Aorta (tissue), 5 donors: ENCODE measurements at regions not wholly inside any gene's neighbourhood (a gene's known extent, or its start where the extent isn't known, plus 50 kb on each side); places are given as distances from the start of the nearest gene placed in this dataset.

Source experiments
- ATAC-seq: fragments of 200-7000 bp; cut with Tn5 transposase; one replicate; pipeline ENCODE4 v1.9.1; 2022; ENCODE audit warnings: moderate library complexity; ENCODE audit not compliant: low FRiP score
- DNase-seq, 2 donors: peaks; one replicate each; pipeline ENCODE4 v3.0.0-alpha.2; 2020
- H3K27ac ChIP-seq, 2 donors: one replicate each; pipeline ENCODE4 v1.5.1; 2013; ENCODE audit warnings: low read length in 2 of 2, mild to moderate bottlenecking in 2 of 2, moderate library complexity in 2 of 2, control low read depth in 1 of 2, inconsistent platforms in 1 of 2, low read depth in 1 of 2
- H3K27me3 ChIP-seq, 2 donors: one replicate each; pipeline ENCODE4 v1.6.1; 2013; ENCODE audit warnings: control low read depth in 1 of 2, low read length in 1 of 2, mild to moderate bottlenecking in 1 of 2, moderate library complexity in 1 of 2; ENCODE audit not compliant: insufficient read depth in 2 of 2, control insufficient read depth in 1 of 2
- H3K36me3 ChIP-seq, 2 donors: one replicate each; pipeline ENCODE4 v1.6.1; 2013; ENCODE audit warnings: control low read depth in 1 of 2, low read length in 1 of 2, mild to moderate bottlenecking in 1 of 2; ENCODE audit not compliant: insufficient read depth in 2 of 2, control insufficient read depth in 1 of 2
- H3K4me1 ChIP-seq, 2 donors: one replicate each; pipeline ENCODE4 v1.6.1; 2013; ENCODE audit warnings: low read length in 2 of 2, control low read depth in 1 of 2, mild to moderate bottlenecking in 1 of 2, moderate library complexity in 1 of 2; ENCODE audit not compliant: insufficient read depth in 2 of 2, control insufficient read depth in 1 of 2
- H3K4me3 ChIP-seq, 2 donors: one replicate each; pipeline ENCODE4 v1.5.1; 2013; ENCODE audit warnings: low read length in 2 of 2, control low read depth in 1 of 2, mild to moderate bottlenecking in 1 of 2
- H3K9me3 ChIP-seq: one replicate; pipeline ENCODE4 v1.6.1; 2013; ENCODE audit warnings: mild to moderate bottlenecking, low read length; ENCODE audit not compliant: control insufficient read depth
- WGBS, 2 donors: extraction: QIAGEN DNeasy Blood & Tissue Kit; methylation state at CpG; one replicate each; pipeline ENCODE4 v1.1.7; 2013; 5-methylcytosine and 5-hydroxymethylcytosine counted together
- intact Hi-C, 2 donors: fragments of 100-400 bp; cut with DNase I; formaldehyde crosslinking; loops; one replicate each; pipeline versions ENCODE4 v1.14.2 to v1.15.0; 2022
- donor health status: healthy with polysubstance abuse.
- donor health status: Bipolar disorder and iron deficiency.
- donor health status: DM: no; HTN: no; CAD: no.
- donor health status: DM: no; HTN: no; CAD: no.
- donor health status: DM: yes; HTN: yes; CAD: no.

DNA sequence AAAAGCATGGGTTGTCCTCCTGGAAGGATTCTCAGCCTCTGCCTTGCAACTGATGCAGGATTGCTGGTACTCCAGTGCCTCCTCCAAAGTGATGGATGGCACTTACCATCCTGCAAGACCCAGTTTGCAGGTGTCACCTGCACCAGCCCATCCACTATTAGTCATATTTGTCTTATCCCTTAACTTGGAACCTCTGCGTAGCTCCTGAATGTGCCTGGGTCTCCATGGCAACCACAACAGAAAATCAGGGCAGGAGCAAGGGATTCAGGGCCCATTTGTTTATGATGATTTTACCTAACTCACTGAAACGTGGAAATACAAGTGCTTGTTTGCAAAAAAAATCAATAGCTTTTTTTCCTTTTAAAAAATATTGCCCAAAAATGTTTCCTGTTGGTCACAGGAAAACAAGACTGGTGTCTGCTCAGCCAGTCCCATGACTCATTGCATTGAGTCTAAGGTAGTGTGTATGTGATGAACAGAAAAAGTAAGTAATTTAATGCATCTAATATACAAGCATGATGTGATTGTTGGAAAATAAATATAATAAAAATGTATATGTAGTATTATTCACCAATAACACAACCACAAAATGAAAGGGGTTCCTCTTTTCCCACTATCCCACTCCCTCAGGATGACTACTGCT, 1196.3 kb upstream of the TMEM132C start:
- Histone ChIP-seq H3K27ac (no peak overlapping the region), H3K27me3 (no peaks in the 10 kb centered on the region), H3K9me3 (no peaks in the 10 kb centered on the region), H3K4me3 (no peak overlapping the region), H3K36me3 (no peaks in the 10 kb centered on the region), H3K4me1 (no peaks in the 10 kb centered on the region)
- intact Hi-C loops = no loop called here
- no peak for DNase-seq
- 14 to 22% methylated on average over 2 of the region's 2 CpGs for WGBS, 2 donors
- ATAC-seq = no peak

DNA sequence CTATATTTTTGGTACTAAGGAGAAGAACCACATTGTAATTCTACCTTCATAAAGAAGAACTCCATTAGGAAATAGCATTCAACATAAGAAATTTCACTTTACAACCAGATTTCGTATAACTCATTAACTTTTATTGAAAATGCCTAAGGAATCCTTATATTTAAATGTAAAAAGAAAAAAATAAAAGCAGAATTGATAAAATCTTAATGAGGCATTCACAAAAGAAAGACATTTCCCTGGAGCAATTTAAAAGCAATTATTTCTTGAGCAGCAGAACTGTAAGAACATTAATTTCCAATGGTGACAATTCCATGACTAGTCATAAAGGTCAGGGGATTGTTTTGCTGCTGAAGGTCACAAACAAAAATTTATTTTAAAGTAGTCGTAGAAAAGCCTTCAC, 1192.8 kb upstream of the TMEM132C start:
- H3K4me1 ChIP-seq = no peaks in the 10 kb centered on the region
- DNase-seq = no peak
- ATAC-seq = no peak
- H3K27ac ChIP-seq = no peak overlapping the region
- H3K9me3 ChIP-seq = no peaks in the 10 kb centered on the region
- H3K27me3 ChIP-seq = no peaks in the 10 kb centered on the region
- WGBS, 2 donors = 77 to 78% methylated on average over 2 of the region's 2 CpGs
- no peak overlapping the region for H3K4me3 ChIP-seq
- H3K36me3 ChIP-seq = no peaks in the 10 kb centered on the region
- intact Hi-C loops = no loop called here

DNA sequence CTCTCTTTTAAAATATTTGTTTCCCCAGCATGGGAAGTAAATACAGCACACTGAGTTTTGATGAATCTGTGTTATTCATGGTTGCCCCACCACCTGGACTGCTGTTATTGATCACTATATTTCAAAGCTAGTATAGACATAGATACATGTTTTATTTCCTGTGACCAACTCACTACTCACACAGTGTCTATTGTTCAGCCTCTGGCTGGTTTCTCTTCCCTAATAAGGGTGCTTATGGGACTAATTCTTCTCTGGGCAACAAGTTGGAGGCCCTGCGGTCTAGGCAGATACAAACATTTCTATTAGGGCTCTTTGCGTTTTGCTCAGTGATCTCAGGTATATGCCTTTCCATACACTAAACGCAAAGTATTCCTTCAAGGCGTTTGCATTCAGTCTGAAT, 1191.0 kb upstream of the TMEM132C start:
- intact Hi-C loops = no loop called here
- WGBS, 2 donors = 89 to 90% methylated on average over 4 of the region's 4 CpGs
- Histone ChIP-seq H3K9me3 (no peaks in the 10 kb centered on the region), H3K4me3 (no peak overlapping the region), H3K27me3 (no peaks in the 10 kb centered on the region), H3K4me1 (no peaks in the 10 kb centered on the region), H3K27ac (no peak overlapping the region), H3K36me3 (no peaks in the 10 kb centered on the region)
- DNase-seq = no peak
- no peak for ATAC-seq

DNA sequence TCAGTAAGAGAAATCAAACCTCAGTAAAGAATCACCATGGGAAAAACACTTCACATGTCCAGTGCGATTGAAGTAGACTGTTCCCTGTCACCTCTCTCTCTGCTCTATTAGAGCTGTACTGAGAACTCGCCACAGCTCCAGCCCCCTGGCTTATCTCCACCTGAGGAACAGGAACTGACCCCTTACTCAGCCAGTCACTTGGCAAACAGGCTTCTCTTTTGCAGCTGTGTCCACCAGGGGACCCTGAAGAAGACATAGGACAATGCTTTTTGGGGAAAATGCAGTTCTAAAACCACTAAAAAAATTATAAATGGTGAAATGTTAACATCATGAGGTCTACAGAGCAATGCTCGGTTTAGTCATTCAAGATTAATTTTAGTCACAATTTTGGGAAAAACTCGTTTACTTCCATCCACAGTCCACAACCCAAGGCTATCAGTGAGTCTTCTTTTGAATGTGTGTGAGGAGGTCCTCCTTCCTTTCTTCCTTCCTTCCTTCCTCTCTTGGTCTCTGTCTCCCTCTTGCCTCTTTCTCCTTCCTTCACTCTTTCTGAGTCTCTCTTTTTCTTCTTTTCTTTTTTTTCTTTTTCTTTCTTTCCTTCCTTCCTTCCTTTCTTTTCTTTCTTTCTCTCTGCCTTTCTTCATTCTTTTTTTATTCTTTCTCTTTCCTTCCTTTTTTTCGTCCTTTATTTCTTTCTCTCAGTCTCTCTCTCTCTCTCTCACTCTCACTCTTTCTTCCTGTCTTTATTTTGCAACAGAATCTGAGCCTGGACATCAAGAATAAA, 1189.5 kb upstream of the TMEM132C start:
- Histone ChIP-seq H3K4me3 (no peak overlapping the region), H3K36me3 (no peaks in the 10 kb centered on the region), H3K27me3 (no peaks in the 10 kb centered on the region), H3K9me3 (no peaks in the 10 kb centered on the region), H3K27ac (no peak overlapping the region), H3K4me1 (no peaks in the 10 kb centered on the region)
- 78% methylated on average over 5 of the region's 5 CpGs for WGBS, 2 donors
- DNase-seq (no peak), ATAC-seq (no peak)
- intact Hi-C loops = no loop called here

DNA sequence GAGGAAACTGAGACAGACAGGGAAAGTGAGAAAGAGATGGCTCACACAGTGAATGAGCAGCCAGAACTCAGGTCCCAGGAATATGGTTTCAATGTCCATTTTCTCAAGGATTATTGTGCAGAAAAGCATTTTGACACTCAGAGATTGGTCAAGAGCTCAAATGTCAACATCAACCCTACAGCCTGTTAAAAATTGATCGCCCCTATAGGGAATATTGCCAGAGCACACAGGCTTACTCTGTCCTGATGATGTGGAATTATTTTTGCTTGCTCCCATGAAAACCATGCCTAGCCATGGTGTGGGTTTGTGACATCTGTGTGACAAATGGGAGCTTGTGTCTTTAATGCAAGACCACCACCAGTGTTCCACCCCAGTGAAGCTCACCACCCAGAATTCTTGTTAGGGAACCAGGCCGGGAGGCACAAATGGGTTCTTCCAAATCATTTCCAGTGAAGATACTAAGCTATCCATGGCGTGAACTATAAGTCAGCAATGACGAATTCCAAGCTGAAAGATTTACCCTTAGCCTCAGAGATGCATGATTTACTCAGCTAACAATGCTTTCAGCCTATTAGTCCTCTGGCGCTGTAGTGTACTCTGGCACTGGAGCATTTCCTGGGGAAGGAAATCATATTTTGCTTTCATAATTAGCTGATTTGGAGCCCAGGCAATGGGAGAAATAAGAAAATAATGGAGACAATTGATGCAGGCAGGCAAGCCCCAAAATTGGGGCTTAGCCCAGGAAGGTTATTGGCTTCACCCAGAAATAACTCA, 1188.2 kb upstream of the TMEM132C start:
- DNase-seq (no peak), ATAC-seq (no peak)
- 55 to 59% methylated on average over 5 of the region's 5 CpGs for WGBS, 2 donors
- no peaks in the 10 kb centered on the region for H3K9me3 ChIP-seq
- H3K4me3 ChIP-seq = no peak overlapping the region
- no peaks in the 10 kb centered on the region for H3K4me1 ChIP-seq
- H3K36me3 ChIP-seq = no peaks in the 10 kb centered on the region
- intact Hi-C loops = no loop called here
- H3K27ac ChIP-seq = no peak overlapping the region
- no peaks in the 10 kb centered on the region for H3K27me3 ChIP-seq

DNA sequence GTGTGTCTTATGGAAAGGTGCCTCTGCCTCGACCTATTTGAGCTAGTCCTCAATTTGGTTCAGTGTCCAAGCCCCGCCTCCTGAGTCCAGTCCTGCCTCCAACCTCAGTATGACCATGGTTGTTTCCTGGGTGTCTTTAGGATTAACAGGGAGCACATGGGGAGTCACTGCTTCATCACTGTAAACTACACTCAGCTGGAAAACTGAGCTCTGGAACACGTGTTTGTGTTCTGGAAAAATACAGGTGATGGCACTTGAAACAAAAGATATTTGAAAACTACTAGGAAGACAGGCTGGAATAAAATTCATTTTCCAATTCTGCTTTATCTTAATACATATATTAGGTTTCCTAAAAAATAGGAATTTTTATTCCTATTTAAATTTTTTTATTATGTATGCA, 1187.3 kb upstream of the TMEM132C start:
- Histone ChIP-seq H3K27ac (no peak overlapping the region), H3K27me3 (no peaks in the 10 kb centered on the region), H3K4me3 (no peak overlapping the region), H3K36me3 (no peaks in the 10 kb centered on the region), H3K4me1 (no peaks in the 10 kb centered on the region), H3K9me3 (no peaks in the 10 kb centered on the region)
- 79 to 84% methylated on average over 3 of the region's 3 CpGs for WGBS, 2 donors
- ATAC-seq (no peak), DNase-seq (no peak)
- intact Hi-C loops = no loop called here

DNA sequence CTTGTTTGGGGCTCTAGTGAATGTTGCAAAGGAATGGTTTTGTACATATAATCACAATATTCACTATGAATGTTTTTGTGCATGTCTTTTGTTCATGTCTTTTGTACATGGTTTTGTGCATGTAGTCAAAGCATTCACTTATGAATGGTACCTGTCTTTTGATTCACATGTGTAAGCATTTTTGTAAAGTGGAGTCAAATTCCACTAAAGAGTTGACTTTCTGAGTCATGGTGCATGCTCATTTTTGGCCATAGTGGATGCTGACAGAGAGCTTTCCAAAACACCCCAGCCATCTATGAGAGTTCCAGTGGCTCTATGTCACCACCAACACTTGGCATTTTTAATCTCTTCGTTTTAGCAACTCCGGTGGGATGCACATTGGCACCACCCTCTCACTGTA, 1185.9 kb upstream of the TMEM132C start:
- WGBS, 2 donors = 85 to 86% methylated on average over 2 of the region's 2 CpGs
- Histone ChIP-seq H3K9me3 (no peaks in the 10 kb centered on the region), H3K4me1 (no peaks in the 10 kb centered on the region), H3K27ac (no peak overlapping the region), H3K36me3 (no peaks in the 10 kb centered on the region), H3K27me3 (no peaks in the 10 kb centered on the region), H3K4me3 (no peak overlapping the region)
- no peak for ATAC-seq
- intact Hi-C loops = no loop called here
- no peak for DNase-seq

DNA sequence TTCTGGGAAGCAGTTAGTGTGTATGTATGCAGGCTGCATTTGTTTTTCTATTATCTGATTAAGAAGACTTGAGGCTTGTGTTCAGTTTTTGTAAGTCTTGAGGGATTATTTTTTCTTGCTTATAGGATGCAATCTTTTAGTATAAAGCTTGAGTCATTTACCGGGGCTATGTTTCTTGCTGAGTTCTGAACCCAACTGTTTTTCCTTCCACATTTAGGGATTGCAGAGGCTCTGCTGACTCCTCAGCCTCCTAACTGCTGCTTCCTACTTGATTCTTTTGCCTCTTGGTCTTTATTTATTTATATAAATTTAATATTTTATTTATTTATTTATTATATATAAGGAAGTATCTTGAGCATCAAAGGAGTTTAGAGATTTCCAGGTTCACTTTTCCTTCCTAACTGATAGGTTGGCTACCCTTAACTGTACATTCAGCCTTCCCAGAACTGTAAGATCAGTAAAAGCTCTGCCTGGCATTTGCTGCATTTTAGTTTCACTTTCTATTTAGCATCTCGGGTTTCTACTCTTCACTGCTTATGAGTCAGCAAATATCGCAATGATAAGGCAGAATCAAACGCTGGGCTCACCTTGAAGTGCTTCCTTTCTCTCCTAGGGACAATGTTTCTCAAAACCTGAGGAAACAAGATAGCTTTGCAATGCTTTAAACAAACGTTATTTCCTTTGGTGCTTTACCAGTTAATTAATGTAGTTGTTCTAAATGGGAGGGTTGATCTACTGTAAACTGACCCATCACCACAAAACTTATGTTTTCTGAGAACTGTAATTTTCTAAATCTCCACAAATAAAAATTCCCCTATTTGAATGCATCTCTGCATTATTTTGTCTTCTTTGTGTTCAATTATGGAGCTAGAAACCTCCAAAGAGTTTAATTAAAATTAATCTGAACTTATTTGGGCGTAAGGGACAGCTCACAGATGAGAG, 1183.7 kb upstream of the TMEM132C start:
- WGBS, 2 donors = 14 to 15% methylated on average over 6 of the region's 6 CpGs
- no peaks in the 10 kb centered on the region for H3K4me1 ChIP-seq
- DNase-seq (no peak), ATAC-seq (peak; percentile 65)
- no peak overlapping the region for H3K27ac ChIP-seq
- no peaks in the 10 kb centered on the region for H3K36me3 ChIP-seq
- peak overlapping the region; percentile 57 to 78 for H3K4me3 ChIP-seq
- H3K9me3 ChIP-seq = no peaks in the 10 kb centered on the region
- intact Hi-C loops = no loop called here
- no peaks in the 10 kb centered on the region for H3K27me3 ChIP-seq
